A673 (cell line): ENCODE measurements at regions not wholly inside any gene's neighbourhood (a gene's known extent, or its start where the extent isn't known, plus 50 kb on each side); places are given as distances from the start of the nearest gene placed in this dataset.

Source experiments
- CTCF ChIP-seq: fragments of 300-800, 200-600 bp; sonication (generic); conservative IDR thresholded peaks from 2 replicates; pipeline ENCODE4 v1.5.1; 2017; ENCODE audit warnings: low read depth, mild to moderate bottlenecking, antibody characterized with exemption, low read length, moderate library complexity, mixed read lengths
- EZH2 ChIP-seq: fragments of 200-600 bp; sonication (generic); IDR thresholded peaks from 2 replicates; pipeline ENCODE4 v1.6.1; 2017; ENCODE audit warnings: borderline replicate concordance, low read depth, mild to moderate bottlenecking, mixed read lengths, antibody characterized with exemption, low read length; ENCODE audit not compliant: poor library complexity, severe bottlenecking

DNA sequence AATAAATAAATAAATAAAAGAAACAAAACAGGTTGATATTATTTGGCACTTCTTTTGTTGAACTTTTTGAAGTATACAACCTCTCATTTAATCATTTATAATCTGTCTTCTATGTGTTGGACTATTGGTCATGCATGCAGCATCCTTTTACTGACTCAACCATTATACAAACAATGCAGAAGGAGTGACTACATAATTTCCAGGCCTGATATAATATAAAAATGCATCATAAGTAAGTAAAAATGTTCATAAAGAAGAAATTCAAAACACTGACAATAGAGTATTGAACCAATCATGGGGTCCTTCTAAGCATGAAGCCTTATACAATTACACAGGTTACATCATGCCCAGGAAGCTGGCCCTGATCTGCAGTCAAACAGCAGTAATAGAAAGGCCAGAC lies 141.5 kb upstream of the FN1 start:
- TF ChIP-seq CTCF (no peak), EZH2 (no peak)
